Superior temporal gyrus (tissue), 1 donor: ENCODE measurements at regions not wholly inside any gene's neighbourhood (a gene's known extent, or its start where the extent isn't known, plus 50 kb on each side); places are given as distances from the start of the nearest gene placed in this dataset.

ENCODE experiments used
- DNase-seq: peaks from one replicate; pipeline ENCODE4 v3.0.0-alpha.2; 2016; ENCODE audit errors: extremely low spot score

GRCh38 chr6:71478834-71479541, 190.4 kb downstream of the OGFRL1 start:
- DNase-seq: peak; percentile 29

- DNase-seq: no peak
Observed at GRCh38 chr6:71480577-71480976, 192.0 kb downstream of the OGFRL1 start.

- no peak for DNase-seq
Observed at GRCh38 chr6:71481011-71481410, 192.4 kb downstream of the OGFRL1 start.

- no peak for DNase-seq
Observed at GRCh38 chr6:71481801-71482200, 193.2 kb downstream of the OGFRL1 start.

- DNase-seq: no peak
Observed at GRCh38 chr6:71482742-71483141, 194.1 kb downstream of the OGFRL1 start.

GRCh38 chr6:71486461-71486860, 197.8 kb downstream of the OGFRL1 start:
- DNase-seq: no peak

GRCh38 chr6:71488186-71488585, 199.6 kb downstream of the OGFRL1 start:
- DNase-seq: no peak

GRCh38 chr6:71489736-71490135, 201.1 kb downstream of the OGFRL1 start:
- DNase-seq: no peak

GRCh38 chr6:71490876-71491275, 202.3 kb downstream of the OGFRL1 start:
- no peak for DNase-seq

- no peak for DNase-seq
Observed at GRCh38 chr6:71491844-71492243, 203.2 kb downstream of the OGFRL1 start.

GRCh38 chr6:71492668-71493067, 204.1 kb downstream of the OGFRL1 start:
- DNase-seq: no peak

- DNase-seq: no peak
Observed at GRCh38 chr6:71496018-71496721, 207.6 kb downstream of the OGFRL1 start.

GRCh38 chr6:71496722-71497033, 208.1 kb downstream of the OGFRL1 start:
- no peak for DNase-seq

- no peak for DNase-seq
Observed at GRCh38 chr6:71498638-71499037, 210.0 kb downstream of the OGFRL1 start.

- DNase-seq: no peak
Observed at GRCh38 chr6:71499667-71500066, 211.1 kb downstream of the OGFRL1 start.

GRCh38 chr6:71502168-71502567, 213.6 kb downstream of the OGFRL1 start:
- DNase-seq: no peak

GRCh38 chr6:71502956-71503355, 214.3 kb downstream of the OGFRL1 start:
- no peak for DNase-seq

GRCh38 chr6:71507183-71507582, 218.6 kb downstream of the OGFRL1 start:
- DNase-seq: no peak

GRCh38 chr6:71509191-71510005, 220.8 kb downstream of the OGFRL1 start:
- no peak for DNase-seq

GRCh38 chr6:71510057-71510713, 221.6 kb downstream of the OGFRL1 start:
- DNase-seq: peak; percentile 59

- DNase-seq: no peak
Observed at GRCh38 chr6:71510856-71511255, 222.2 kb downstream of the OGFRL1 start.

- DNase-seq: no peak
Observed at GRCh38 chr6:71512256-71512655, 223.6 kb downstream of the OGFRL1 start.
